Thoracic aorta (tissue), 2 donors: ENCODE measurements at regions not wholly inside any gene's neighbourhood (a gene's known extent, or its start where the extent isn't known, plus 50 kb on each side); places are given as distances from the start of the nearest gene placed in this dataset.

Source experiments
- ATAC-seq: fragments of 150-250 bp; one replicate; pipeline ENCODE4 v1.8.0; 2017; ENCODE audit warnings: low read depth; ENCODE audit not compliant: insufficient number of reproducible peaks, low FRiP score
- DNase-seq: peaks from one replicate; pipeline ENCODE4 v3.0.0-alpha.2; 2020; ENCODE audit warnings: low spot score
- H3K27ac ChIP-seq, 2 donors: fragments of 200-600 bp; sonication (generic); 1 replicate in 1 of 2; 2 replicates in 1 of 2; pipeline ENCODE4 v1.5.1; 2016; ENCODE audit warnings: mild to moderate bottlenecking in 2 of 2, moderate library complexity in 2 of 2
- H3K27me3 ChIP-seq: fragments of 200-600 bp; sonication (generic); replicated peaks from 2 replicates; pipeline ENCODE4 v1.6.0; 2016; ENCODE audit warnings: mild to moderate bottlenecking; ENCODE audit not compliant: insufficient read depth
- H3K36me3 ChIP-seq: fragments of 200-600 bp; sonication (generic); one replicate; pipeline ENCODE4 v1.5.1; 2016
- H3K4me1 ChIP-seq, 2 donors: fragments of 200-600 bp; sonication (generic); 1 replicate in 1 of 2; 2 replicates in 1 of 2; pipeline versions ENCODE4 v1.5.1 to v1.6.0; 2016; ENCODE audit warnings: low read depth in 2 of 2, mild to moderate bottlenecking in 1 of 2; ENCODE audit not compliant: control insufficient read depth in 1 of 2
- H3K4me3 ChIP-seq: fragments of 200-600 bp; sonication (generic); 2 replicates; pipeline ENCODE4 v1.5.1; 2016; ENCODE audit warnings: mild to moderate bottlenecking
- H3K9me3 ChIP-seq: fragments of 200-600 bp; sonication (generic); 2 replicates; pipeline ENCODE4 v1.5.1; 2016
- TF ChIP-seq, protein P1 (sequence below): fragments of 200-600 bp; sonication (generic); IDR thresholded peaks from one replicate; pipeline ENCODE4 v1.5.1; 2019; ENCODE audit warnings: antibody characterized with exemption

GRCh38 chr2:83168377-83168776 lies 1290.7 kb downstream of the SUCLG1 start:
- H3K9me3 ChIP-seq, result no peaks in the 10 kb centered on the region
- no peaks in the 10 kb centered on the region for H3K36me3 ChIP-seq
- H3K4me1 ChIP-seq, result no peaks in the 10 kb centered on the region
- no peaks in the 10 kb centered on the region for H3K27me3 ChIP-seq
- ATAC-seq, result no peak
- DNase-seq, result no peak
- H3K27ac ChIP-seq, result no peak overlapping the region
- no peak overlapping the region for H3K4me3 ChIP-seq
- TF ChIP-seq, protein P1, sequence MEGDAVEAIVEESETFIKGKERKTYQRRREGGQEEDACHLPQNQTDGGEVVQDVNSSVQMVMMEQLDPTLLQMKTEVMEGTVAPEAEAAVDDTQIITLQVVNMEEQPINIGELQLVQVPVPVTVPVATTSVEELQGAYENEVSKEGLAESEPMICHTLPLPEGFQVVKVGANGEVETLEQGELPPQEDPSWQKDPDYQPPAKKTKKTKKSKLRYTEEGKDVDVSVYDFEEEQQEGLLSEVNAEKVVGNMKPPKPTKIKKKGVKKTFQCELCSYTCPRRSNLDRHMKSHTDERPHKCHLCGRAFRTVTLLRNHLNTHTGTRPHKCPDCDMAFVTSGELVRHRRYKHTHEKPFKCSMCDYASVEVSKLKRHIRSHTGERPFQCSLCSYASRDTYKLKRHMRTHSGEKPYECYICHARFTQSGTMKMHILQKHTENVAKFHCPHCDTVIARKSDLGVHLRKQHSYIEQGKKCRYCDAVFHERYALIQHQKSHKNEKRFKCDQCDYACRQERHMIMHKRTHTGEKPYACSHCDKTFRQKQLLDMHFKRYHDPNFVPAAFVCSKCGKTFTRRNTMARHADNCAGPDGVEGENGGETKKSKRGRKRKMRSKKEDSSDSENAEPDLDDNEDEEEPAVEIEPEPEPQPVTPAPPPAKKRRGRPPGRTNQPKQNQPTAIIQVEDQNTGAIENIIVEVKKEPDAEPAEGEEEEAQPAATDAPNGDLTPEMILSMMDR, result no peak

- no peak for DNase-seq
- Histone ChIP-seq H3K36me3 (no peaks in the 10 kb centered on the region), H3K9me3 (no peaks in the 10 kb centered on the region), H3K4me1 (no peaks in the 10 kb centered on the region), H3K27ac (no peak overlapping the region), H3K4me3 (no peak overlapping the region), H3K27me3 (no peaks in the 10 kb centered on the region)
- ATAC-seq, result no peak
- TF ChIP-seq, protein P1, result no peak
Measured at GRCh38 chr2:83162421-83162820, 1296.7 kb downstream of the SUCLG1 start.

DNA sequence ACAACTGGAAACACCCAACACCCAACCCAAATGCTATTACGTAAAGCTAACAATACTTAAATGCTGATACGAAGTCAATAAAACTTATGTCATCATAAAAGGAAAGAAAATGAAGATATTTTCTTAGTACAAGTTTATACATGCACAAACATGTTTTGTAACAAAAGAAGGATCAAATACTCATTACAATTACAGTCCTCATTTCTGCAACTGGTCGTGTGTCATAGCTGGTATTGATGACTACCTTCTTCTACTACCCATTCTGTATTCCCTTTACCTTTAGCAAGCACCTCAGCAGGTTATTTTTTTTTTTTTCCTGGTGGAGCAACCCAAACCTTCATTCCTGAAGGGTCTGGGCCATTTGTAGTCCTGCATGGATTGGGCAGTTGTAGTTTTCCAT lies 1298.5 kb downstream of the SUCLG1 start:
- H3K4me1 ChIP-seq, result no peaks in the 10 kb centered on the region
- no peak overlapping the region for H3K27ac ChIP-seq
- no peaks in the 10 kb centered on the region for H3K9me3 ChIP-seq
- H3K27me3 ChIP-seq, result no peaks in the 10 kb centered on the region
- TF ChIP-seq, protein P1, result no peak
- no peaks in the 10 kb centered on the region for H3K36me3 ChIP-seq
- ATAC-seq (no peak), DNase-seq (no peak)
- H3K4me3 ChIP-seq, result no peak overlapping the region

GRCh38 chr2:83155826-83156225 lies 1303.3 kb downstream of the SUCLG1 start:
- DNase-seq, result no peak
- Histone ChIP-seq H3K9me3 (no peaks in the 10 kb centered on the region), H3K27me3 (no peaks in the 10 kb centered on the region), H3K4me3 (no peak overlapping the region), H3K36me3 (no peaks in the 10 kb centered on the region), H3K27ac (no peak overlapping the region), H3K4me1 (no peaks in the 10 kb centered on the region)
- TF ChIP-seq, protein P1, result no peak
- no peak for ATAC-seq

GRCh38 chr2:83143946-83144345 lies 1315.1 kb downstream of the SUCLG1 start:
- ATAC-seq, result no peak
- H3K27ac ChIP-seq, result no peak overlapping the region
- no peaks in the 10 kb centered on the region for H3K27me3 ChIP-seq
- H3K4me1 ChIP-seq, result no peaks in the 10 kb centered on the region
- TF ChIP-seq, protein P1, result no peak
- H3K4me3 ChIP-seq, result no peak overlapping the region
- H3K9me3 ChIP-seq, result no peaks in the 10 kb centered on the region
- no peaks in the 10 kb centered on the region for H3K36me3 ChIP-seq
- no peak for DNase-seq
